Stimulated activated CD4-positive, alpha-beta T cell treated with anti-CD3 and anti-CD28 coated beads, TNF-alpha, amount 100 ng/mL, for 1 hour (primary cell): ENCODE measurements at regions not wholly inside any gene's neighbourhood (a gene's known extent, or its start where the extent isn't known, plus 50 kb on each side); places are given as distances from the start of the nearest gene placed in this dataset.

Source experiments
- DNase-seq, 3 donors: peaks; one replicate each; pipeline ENCODE4 v3.0.0-alpha.2; 2020; ENCODE audit warnings: low read depth in 3 of 3, low spot score in 1 of 3

DNA sequence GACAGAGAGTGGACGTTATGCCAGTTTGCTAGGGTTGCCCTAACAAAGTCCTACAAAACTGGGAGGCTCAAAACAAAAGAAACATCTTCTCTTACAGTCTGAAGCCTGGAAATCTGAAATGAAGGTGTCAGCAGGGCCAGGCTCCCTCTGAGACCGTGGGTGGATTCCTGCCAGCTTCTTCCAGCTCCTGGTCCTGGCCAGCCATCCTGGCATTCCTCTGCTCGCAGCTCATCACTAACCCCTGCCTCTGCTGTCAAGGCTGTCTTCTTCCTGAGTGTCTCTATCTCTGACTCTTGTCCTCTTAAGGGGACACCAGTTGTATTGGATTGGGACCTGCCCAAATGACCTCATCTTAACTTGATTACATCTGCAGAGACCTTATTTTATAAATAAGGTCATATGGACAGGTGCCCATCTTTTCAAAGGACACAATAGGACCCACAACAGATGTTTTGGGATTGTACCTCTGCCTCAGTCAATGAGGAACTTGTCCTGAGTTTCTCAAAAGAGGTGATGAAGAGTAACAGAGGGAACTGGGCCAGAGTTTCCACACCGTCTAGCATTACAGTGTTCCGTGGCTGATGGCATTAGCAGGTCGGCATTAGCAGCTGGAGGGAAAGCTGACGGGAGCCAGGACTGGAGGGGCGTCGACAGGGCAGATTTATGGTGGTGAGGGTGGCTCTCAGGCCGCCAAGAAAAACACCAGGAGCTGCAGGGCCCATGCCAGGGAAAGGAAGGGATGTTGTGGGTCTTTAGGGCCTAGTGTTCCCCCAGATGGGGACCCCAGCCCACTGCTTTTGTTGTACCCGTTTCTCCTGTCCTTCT lies 157.3 kb downstream of the TBXT start:
- no peak for DNase-seq

DNA sequence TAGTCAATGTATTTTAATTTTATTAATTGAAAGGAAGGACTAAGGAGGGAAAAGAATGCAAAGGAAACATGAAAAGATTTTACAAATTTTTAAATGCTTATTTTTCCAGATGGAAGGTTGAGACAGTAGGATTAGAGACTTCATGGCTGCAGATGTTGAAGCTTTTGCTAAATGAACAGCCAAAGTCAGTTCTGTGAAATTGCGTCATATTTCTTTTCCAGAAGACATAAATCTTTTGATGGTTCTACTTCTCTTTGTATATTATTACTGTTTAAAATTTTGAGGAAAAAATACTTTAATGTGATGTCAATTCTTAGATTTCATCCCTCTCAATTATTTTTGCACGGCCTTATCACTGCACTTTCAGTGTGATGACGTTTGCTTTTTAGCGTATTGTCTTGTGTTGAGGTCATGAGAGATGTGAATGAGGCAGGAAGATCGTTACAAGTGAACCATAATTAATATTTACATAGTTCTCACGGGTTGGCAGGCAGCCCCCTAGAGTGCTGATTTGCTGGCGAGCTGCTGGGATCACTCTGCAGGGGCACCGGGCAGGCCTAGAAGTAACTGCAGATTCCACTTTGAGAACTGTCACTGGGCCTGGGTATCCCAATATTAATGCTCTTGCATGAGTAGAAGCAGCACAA lies 158.1 kb downstream of the TBXT start:
- no peak for DNase-seq

DNA sequence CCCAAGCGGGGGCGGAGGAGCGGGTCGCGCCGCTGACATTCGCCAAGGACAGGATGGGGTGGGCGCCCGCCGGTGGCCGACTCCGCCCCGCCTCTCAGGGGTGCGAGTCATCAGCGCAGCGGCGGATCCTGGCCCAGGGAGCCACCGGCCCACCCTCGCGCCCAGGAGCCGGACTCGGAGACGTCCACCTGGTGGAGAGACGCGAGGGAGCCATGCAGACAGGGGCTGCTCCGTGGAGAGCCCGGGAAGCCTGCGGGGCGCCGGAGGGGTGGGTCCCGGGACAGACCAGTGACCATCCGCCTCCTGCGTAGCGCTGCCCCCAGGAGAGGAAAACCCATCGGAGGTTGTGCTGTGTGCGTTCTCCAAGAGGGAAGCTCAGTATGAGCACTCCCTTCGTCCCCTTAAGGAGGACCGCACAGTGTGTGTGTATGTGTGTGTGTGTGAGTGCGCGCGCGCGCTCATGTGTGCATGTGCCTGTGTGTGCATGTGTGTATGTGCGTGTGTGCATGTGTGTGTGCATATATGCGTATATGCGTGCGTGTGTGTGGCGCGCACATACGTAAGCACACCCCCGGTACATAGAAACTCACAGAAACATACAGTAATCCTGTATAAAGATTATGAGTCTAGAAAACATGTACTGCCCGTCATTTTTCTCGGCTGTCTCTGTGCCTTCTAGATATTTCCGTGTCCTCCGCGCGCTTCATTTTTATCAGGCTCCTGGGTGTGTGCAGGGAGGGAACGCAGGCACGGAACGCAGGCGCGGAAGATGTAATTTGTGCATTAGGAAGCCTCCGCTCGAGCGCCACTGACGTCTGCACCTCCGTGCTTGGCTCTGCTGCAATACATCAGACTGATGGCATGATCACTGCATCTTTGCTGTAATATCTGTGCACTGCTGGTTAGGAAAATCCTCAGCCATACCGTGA lies 158.9 kb downstream of the TBXT start:
- no peak for DNase-seq

GRCh38 chr6:166007349-166008263 lies 160.0 kb downstream of the TBXT start:
- DNase-seq, result no peak

- DNase-seq, result no peak
Measured at GRCh38 chr6:166006900-166007301, 160.8 kb downstream of the TBXT start.

DNA sequence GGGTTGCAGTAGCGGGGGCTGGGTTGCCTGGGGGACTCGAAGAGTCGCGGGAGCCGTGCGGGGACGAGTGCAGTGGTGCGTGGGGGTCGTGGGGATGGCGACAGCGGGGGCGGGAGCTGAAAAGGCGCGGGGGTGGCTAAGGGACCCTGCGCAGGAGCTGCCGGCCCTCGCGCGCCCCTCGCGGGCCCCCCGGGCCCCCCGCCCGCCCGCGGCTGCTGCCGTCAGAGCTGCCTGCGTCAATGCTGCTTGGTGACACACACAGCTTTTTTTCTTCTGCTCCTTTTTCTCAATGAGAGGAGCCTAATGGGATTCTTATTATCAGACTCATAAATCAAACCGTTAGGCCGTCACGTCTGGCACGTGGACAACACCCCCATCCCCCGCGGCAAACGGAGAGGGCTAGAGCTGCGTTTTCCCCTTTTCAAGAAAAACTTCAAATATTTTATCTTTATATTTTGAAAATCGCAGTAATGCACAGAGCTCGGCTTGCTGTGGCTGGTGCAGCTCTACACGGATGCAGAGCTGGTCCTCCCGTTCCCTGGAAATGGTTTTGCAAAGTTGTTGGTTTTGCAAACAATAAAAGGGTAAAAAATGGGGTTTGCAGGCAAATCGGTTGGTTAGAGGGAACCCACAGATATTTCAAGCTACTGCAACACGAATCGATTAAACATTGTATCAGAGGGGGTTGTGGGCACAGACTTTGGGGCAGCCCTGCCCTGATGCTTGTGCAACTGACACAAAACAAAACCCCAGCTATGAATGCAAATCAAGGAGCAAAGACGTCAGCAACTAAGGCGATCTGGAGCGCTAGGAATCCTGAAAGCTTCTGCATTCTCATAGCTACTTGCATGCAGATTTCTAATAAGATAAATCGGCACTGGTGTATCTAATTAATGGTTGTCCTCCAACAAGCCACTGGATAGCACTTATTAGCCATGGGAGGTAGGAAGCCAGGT lies 161.4 kb downstream of the TBXT start:
- DNase-seq, result no peak

GRCh38 chr6:166005401-166005943 lies 162.2 kb downstream of the TBXT start:
- no peak for DNase-seq

DNA sequence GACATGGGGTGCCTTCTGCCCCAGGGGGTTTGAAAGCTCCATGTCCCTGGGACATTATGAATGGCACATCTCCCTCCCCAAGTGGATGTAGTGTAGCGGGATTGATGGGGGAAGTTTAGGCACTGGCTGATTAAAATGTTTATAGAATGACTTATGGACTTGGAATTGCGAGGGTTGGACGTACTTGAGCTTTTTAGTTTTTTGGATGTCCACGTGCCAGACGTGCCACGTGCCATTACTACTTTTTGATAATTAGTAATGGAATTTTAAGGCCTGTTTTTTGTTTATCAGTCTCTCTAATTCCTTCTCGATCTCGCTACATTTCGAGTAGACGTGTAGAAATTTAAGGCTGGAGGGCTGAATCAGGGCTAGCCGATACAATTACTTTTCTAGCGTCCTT lies 162.8 kb downstream of the TBXT start:
- DNase-seq, result no peak

DNA sequence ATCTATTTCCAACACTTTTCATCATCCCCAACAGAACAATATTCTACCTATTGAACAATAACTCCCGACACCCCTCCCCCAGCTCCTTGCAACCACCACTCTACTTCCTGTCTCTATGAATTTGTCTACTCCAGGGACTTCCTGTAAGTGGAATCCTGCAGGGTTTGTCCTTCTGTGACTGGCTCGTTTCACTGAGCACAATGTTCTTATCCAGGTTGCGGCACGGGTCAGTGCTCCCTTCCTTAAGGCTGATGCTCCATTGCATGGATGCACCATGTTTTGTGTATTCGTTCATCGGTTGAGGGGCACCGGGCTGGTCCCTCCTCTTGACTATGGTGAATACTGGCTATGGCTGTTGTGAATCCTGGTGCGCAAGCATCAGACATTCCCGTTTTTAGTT lies 163.2 kb downstream of the TBXT start:
- DNase-seq, result no peak

DNA sequence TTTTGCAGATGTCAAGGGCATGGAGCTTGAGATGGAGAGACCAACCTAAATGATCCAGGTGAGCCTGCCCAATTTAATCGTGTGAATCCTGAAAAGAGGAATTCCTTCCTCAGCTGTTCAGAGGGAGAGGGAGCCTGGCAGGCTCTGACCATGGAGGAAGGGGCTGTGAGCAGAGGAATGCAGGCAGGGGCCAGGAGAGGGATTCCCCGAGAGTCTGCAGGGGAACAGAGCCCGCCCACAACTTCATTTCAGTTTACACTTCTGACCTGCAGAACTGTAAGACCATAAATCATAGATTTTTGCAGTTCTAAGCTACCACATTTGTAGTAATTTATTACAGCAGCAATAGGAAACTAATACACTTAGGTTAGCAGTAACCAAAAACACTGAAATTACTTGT lies 164.1 kb downstream of the TBXT start:
- DNase-seq, result no peak

- no peak for DNase-seq
Measured at GRCh38 chr6:166001359-166001758, 166.3 kb downstream of the TBXT start.

DNA sequence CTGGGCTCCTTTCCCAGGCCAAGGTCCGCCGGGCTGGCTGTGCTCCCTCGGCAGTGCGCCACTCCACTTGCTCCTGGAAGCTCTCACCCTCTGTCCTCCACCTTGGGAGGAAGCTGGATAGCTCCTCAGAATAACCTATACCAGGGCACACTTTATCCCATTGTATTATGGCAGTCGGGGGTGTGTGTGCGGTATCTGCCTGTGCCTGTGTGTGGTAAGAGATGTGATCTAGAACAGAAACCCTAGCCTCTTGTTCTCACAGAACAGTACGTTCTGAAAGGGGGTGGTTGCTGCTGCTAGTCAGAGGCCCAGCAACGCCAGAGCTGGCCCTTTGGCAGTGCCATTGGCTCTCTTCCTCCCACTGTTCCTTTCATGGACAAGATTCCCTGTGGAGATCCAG lies 168.4 kb downstream of the TBXT start:
- DNase-seq, result no peak

GRCh38 chr6:165998072-165998471 lies 169.6 kb downstream of the TBXT start:
- no peak for DNase-seq

DNA sequence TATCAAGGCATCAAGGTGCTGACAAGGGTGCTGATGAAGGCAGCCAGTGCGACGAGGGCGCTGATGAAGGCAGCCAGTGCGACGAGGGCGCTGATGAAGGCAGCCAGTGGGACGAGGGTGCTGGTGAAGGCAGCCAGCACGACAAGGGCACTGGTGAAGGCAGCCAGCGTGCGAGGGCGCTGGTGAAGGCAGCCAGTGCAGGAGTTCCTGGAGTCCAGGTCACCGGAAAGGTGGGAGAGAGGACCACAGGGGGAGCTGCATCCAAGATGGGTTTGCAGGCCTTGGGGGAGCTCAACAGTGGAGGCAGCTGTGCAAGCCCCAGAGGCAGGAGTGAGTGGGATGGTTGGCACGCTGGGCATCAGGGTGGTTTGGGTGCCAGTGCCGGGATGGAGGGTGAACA lies 176.3 kb downstream of the TBXT start:
- no peak for DNase-seq

GRCh38 chr6:165990216-165990615 lies 177.4 kb downstream of the TBXT start:
- DNase-seq, result no peak

DNA sequence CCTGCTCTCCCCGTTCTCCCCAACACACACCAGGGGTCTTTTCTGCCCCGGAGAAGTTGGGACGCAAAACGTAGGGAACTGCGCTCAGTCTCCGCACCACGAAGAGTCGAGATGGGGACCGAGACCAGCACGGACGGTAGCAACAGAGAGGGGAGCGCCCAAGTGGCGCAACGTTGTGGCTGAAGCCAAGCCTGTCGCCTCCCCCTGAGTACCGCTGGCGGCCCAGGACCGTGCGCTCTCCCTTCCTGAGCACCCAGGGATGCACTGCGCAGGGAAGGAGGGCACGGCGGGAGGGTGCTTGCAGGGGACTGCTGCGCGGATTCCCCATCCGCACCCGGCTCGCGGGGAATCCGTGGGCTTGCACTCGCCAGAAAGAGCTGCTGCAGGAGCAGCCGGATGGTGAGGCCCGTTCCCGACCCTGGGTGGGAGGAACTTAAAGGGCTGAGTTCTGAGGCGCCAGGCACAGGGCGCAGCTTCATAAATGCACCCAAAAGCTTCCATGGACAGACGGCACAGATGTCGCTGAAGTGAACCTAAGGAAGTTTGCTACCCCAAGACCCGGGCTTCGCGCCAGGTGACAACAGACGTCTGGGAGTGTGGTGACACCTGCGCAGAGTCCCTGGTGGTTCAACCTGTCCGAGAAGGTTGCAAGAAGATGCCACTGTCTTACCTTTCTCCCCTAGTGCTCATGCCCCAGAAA lies 178.7 kb downstream of the TBXT start:
- DNase-seq, result no peak

DNA sequence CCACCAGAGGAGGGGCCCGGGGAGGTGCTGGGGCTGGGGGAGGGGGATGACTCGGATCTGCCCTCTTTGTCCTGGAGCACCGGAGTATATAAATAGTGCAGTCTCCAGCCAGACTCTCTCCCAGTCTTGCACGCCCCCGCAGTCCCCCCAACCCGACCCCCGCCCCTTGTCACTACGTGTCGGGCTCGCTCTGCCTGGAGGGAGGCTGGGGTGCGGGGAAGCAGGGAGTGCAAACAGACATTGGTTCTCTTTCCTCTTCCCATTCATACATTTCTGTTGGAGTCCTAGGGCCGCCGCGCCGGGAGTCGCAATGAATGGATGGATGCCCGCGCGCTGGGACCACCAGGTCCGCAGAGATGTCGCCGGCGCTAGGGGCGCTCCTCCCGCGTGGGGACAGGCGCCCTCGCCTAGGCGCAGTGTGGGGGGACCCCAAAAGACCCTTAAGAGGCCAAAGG lies 179.3 kb downstream of the TBXT start:
- DNase-seq, result no peak

DNA sequence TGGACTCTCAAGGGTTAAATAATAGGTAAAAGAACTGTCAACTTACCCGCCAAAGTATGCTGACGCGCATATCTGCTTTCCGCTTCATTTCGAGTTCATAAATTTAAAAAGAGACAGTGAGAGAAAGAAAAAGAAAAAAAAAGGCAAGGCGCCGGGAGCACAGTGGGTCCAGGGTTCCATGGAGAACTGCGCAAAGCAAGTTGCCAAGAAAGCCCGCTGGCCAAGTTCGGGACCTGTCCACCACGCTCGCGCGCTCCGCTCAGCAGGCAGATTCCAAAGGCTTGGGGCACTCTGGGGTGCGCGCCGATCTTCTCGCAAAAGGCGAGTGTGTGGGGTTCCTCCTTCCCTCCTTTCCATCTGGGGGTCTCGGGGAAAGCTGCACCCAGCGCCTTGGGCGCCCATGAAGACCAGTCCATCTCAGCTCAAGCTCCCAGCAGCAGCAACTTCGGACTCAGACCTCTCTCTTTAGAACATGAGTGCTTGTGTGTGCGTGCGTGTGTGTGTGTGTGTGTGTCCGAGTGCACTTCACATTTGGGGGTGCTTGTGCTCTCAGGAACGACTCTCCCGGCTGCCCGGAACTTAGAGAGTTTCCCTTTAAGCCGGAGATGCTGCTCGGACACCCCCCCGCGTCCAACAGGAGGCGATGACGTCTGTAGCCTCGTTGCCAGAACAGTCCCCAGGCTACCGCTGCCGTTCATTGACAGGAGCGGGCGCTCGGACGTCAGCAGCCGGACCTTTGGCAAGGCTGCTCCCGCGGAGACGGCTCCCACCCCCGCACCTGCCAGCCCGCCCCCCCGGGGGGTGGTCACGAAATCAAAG lies 180.0 kb downstream of the TBXT start:
- DNase-seq, result no peak
